K562 (cell line): ENCODE measurements at regions not wholly inside any gene's neighbourhood (a gene's known extent, or its start where the extent isn't known, plus 50 kb on each side); places are given as distances from the start of the nearest gene placed in this dataset.
"Not testable (repeated sequence)": the region's sequence is repeated elsewhere in the genome, so short reads cannot be mapped to it uniquely, and the experiment has no call there.

Experiments used
- ATAC-seq: fragments of 200-7000 bp; cut with Tn5 transposase; 3 replicates; pipeline ENCODE4 v1.9.1; 2020; ENCODE audit warnings: moderate library complexity
- BruUV-seq: library from RNA; stranded (reverse); fragments of 400-500 nt; replicated peaks from 2 replicates; lab custom pipeline; 2021; lab: Mats Ljungman, UMichigan
- CTCF ChIA-PET: fragments of 300-600 bp; formaldehyde crosslinking; extraction: SDS; loops from one replicate; lab custom pipeline; 2021; ENCODE audit warnings: low intra/inter-chr PET ratio; lab: Yijun Ruan, JAX
- POLR2A ChIA-PET: fragments of 300-600, 350-650 bp; sonication (Branson Sonifier 250); formaldehyde crosslinking; extraction: SDS; loops from one replicate; lab custom pipeline; 2021; ENCODE audit warnings: antibody characterized with exemption, inconsistent platforms; lab: Yijun Ruan, JAX
- DNase-seq, 4 experiments: peaks; one replicate each; pipeline versions ENCODE4 v3.0.0 to v3.0.0-alpha.2; 2011 to 2018; ENCODE audit warnings: low spot score in 3 of 4, mixed read lengths in 3 of 4; ENCODE audit errors: extremely low read depth in 1 of 4
- FAIRE-seq: peaks from 2 replicates; lab custom pipeline; 2011; peaks lifted over from hg19 to GRCh38; lab: Jason Lieb, UNC
- H2AFZ ChIP-seq: 2 replicates; pipeline ENCODE4 v1.6.0; 2011; ENCODE audit warnings: low read depth, low read length, control low read depth, inconsistent platforms
- H3K27ac ChIP-seq: fragments of 200-600 bp; 3 replicates; pipeline ENCODE4 v1.8.0; 2011; ENCODE audit warnings: low read depth, mild to moderate bottlenecking, control low read depth, inconsistent platforms, low read length, moderate library complexity, mixed read lengths; ENCODE audit errors: extremely low read depth
- H3K27me3 ChIP-seq, 2 experiments: fragments of 300-600 bp in 1 of 2; 2 replicates in 1 of 2; 3 replicates in 1 of 2; pipeline versions ENCODE4 v1.6.0 to v1.8.0; 2011; ENCODE audit warnings: inconsistent platforms in 2 of 2, low read length in 2 of 2, mild to moderate bottlenecking in 1 of 2, mixed read lengths in 1 of 2, moderate library complexity in 1 of 2; ENCODE audit not compliant: control insufficient read depth in 2 of 2, insufficient read depth in 2 of 2
- H3K36me3 ChIP-seq: fragments of 300-600 bp; 3 replicates; pipeline ENCODE4 v1.8.0; 2011; ENCODE audit warnings: mild to moderate bottlenecking, low read length, inconsistent platforms; ENCODE audit not compliant: control insufficient read depth, insufficient read depth
- H3K4me1 ChIP-seq, 2 experiments: fragments of 200-600 bp in 1 of 2; replicated peaks in 1 of 2; 2 replicates in 1 of 2; 3 replicates in 1 of 2; pipeline versions ENCODE4 v1.5.1 to v1.8.0; 2011; ENCODE audit warnings: inconsistent platforms in 2 of 2, low read length in 2 of 2, mild to moderate bottlenecking in 1 of 2, mixed read lengths in 1 of 2, moderate library complexity in 1 of 2; ENCODE audit not compliant: control insufficient read depth in 2 of 2, insufficient read depth in 2 of 2
- H3K4me2 ChIP-seq: 2 replicates; pipeline ENCODE4 v1.6.1; 2011; ENCODE audit warnings: low read length, control low read depth, inconsistent platforms, mixed read lengths; ENCODE audit not compliant: insufficient read depth
- H3K4me3 ChIP-seq: fragments of 200-600 bp; sonication (generic), shearing (Covaris generic); 2 replicates; pipeline ENCODE4 v1.5.1; 2016; ENCODE audit warnings: control low read depth, inconsistent platforms
- H3K79me2 ChIP-seq: fragments of 200-600 bp; 3 replicates; pipeline ENCODE4 v1.8.0; 2011; ENCODE audit warnings: low read length, inconsistent platforms; ENCODE audit not compliant: control insufficient read depth, insufficient read depth
- H3K9ac ChIP-seq, 2 experiments: 2 replicates each; pipeline versions ENCODE4 v1.6.0 to v1.6.1; 2011; ENCODE audit warnings: low read depth in 2 of 2, low read length in 2 of 2, control low read depth in 1 of 2, inconsistent platforms in 1 of 2, mild to moderate bottlenecking in 1 of 2, mixed read lengths in 1 of 2; ENCODE audit not compliant: insufficient read depth in 1 of 2
- H3K9me1 ChIP-seq: one replicate; pipeline ENCODE4 v1.6.0; 2011; ENCODE audit warnings: inconsistent platforms, mild to moderate bottlenecking, low read length, moderate library complexity; ENCODE audit not compliant: control insufficient read depth, insufficient read depth
- H3K9me3 ChIP-seq: replicated peaks from 2 replicates; pipeline ENCODE4 v1.5.1; 2011; ENCODE audit warnings: low read depth, low read length, inconsistent platforms; ENCODE audit not compliant: control insufficient read depth, insufficient read depth
- H4K20me1 ChIP-seq: replicated peaks from 2 replicates; pipeline ENCODE4 v1.6.1; 2011; ENCODE audit warnings: low read length, inconsistent platforms, mixed read lengths; ENCODE audit not compliant: control insufficient read depth, insufficient read depth
- BRCA1 ChIP-seq, 2 experiments: fragments of 450-650 bp in 1 of 2; sonication (generic) in 1 of 2; formaldehyde crosslinking in 1 of 2; IDR thresholded peaks; 2 replicates each; pipeline versions ENCODE4 v1.5.0 to v1.6.1; 2017 to 2020; ENCODE audit warnings: mild to moderate bottlenecking in 1 of 2, missing genetic modification reagents in 1 of 2
- CBFB ChIP-seq: sonication (generic); formaldehyde crosslinking; IDR thresholded peaks from 2 replicates; pipeline ENCODE4 v1.4.0; 2020; ENCODE audit warnings: mild to moderate bottlenecking, missing genetic modification reagents
- CTBP1 ChIP-seq: fragments of 450-650 bp; IDR thresholded peaks from 2 replicates; pipeline ENCODE4 v1.6.1; 2016; ENCODE audit warnings: borderline replicate concordance
- FIP1L1 ChIP-seq: fragments of 200-400 bp; formaldehyde crosslinking; IDR thresholded peaks from 2 replicates; pipeline ENCODE4 v1.6.1; 2018; ENCODE audit warnings: mild to moderate bottlenecking, low read depth, low read length; ENCODE audit not compliant: poor library complexity, severe bottlenecking
- FOXA3 ChIP-seq, 2 experiments: fragments of 450-650 bp in 1 of 2; sonication (generic) in 1 of 2; formaldehyde crosslinking; IDR thresholded peaks in 1 of 2; conservative IDR thresholded peaks in 1 of 2; 2 replicates each; pipeline versions ENCODE4 v1.4.0 to v1.8.0; 2020 to 2022; ENCODE audit warnings: mild to moderate bottlenecking in 2 of 2, missing genetic modification reagents in 1 of 2
- FOXP1 ChIP-seq: sonication (generic); formaldehyde crosslinking; IDR thresholded peaks from 2 replicates; pipeline ENCODE4 v1.8.0; 2022; ENCODE audit warnings: mild to moderate bottlenecking, missing genetic modification reagents
- HDAC1 ChIP-seq, 2 experiments: fragments of 450-650 bp; IDR thresholded peaks; 2 replicates each; pipeline ENCODE4 v1.6.1; 2016 to 2017; ENCODE audit warnings: inconsistent platforms in 1 of 2, mild to moderate bottlenecking in 1 of 2, moderate library complexity in 1 of 2
- NONO ChIP-seq, 2 experiments: fragments of 200-400 bp in 1 of 2; fragments of 450-650 bp in 1 of 2; formaldehyde crosslinking in 1 of 2; IDR thresholded peaks; 2 replicates each; pipeline ENCODE4 v1.6.1; 2017; ENCODE audit warnings: low read depth in 2 of 2, mild to moderate bottlenecking in 2 of 2, moderate library complexity in 2 of 2, low read length in 1 of 2
- NR1H2 ChIP-seq: sonication (generic); formaldehyde crosslinking; IDR thresholded peaks from 2 replicates; pipeline ENCODE4 v1.4.0; 2020; ENCODE audit warnings: mild to moderate bottlenecking, missing genetic modification reagents
- RFX7 ChIP-seq: fragments of 250-450 bp; sonication (Bioruptor Pico); IDR thresholded peaks from 2 replicates; pipeline ENCODE4 v1.5.1; 2021; ENCODE audit warnings: mild to moderate bottlenecking
- TCF3 ChIP-seq: sonication (generic); formaldehyde crosslinking; IDR thresholded peaks from 2 replicates; pipeline ENCODE4 v1.4.0; 2020; ENCODE audit warnings: mild to moderate bottlenecking, missing genetic modification reagents
- TFAP4 ChIP-seq: sonication (generic); formaldehyde crosslinking; IDR thresholded peaks from 2 replicates; pipeline ENCODE4 v1.8.0; 2022; ENCODE audit warnings: missing genetic modification reagents, mild to moderate bottlenecking, moderate library complexity, borderline replicate concordance
- THRAP3 ChIP-seq: fragments of 450-650 bp; IDR thresholded peaks from 2 replicates; pipeline ENCODE4 v1.6.1; 2016; ENCODE audit warnings: mild to moderate bottlenecking, inconsistent platforms, borderline replicate concordance
- ZNF12 ChIP-seq: sonication (generic); formaldehyde crosslinking; IDR thresholded peaks from 2 replicates; pipeline ENCODE4 v1.4.0; 2020; ENCODE audit warnings: mild to moderate bottlenecking, missing genetic modification reagents
- ZNF175 ChIP-seq: fragments of 200-800 bp; sonication (Bioruptor generic); IDR thresholded peaks from 2 replicates; pipeline ENCODE4 v1.6.1; 2016; ENCODE audit warnings: low read depth, mild to moderate bottlenecking, missing genetic modification characterization, missing compliant biosample characterization
- WGBS: fragments of 100-300 bp; shearing (Covaris generic); methylation state at CpG from one replicate; pipeline ENCODE4 v1.1.6; 2016; ENCODE audit warnings: low coverage, mixed read lengths; ENCODE audit not compliant: insufficient coverage; ENCODE audit errors: missing lambda C conversion rate; 5-methylcytosine and 5-hydroxymethylcytosine counted together
- in situ Hi-C: fragments of 300-500 bp; cut with MboI; formaldehyde crosslinking; loops from 4 replicates; pipeline ENCODE4 v1.15.0; 2018; ENCODE audit warnings: inconsistent platforms, mixed read lengths
- intact Hi-C: fragments of 100-400 bp; cut with micrococcal nuclease; formaldehyde crosslinking; loops from 2 replicates; pipeline ENCODE4 v1.14.2; 2022

- Histone ChIP-seq H3K4me3 (peak overlapping the region; percentile 72), H3K36me3 (peaks cover 49% of the 10 kb centered on the region), H3K27ac (peak overlapping the region; percentile 98), H2AFZ (peak overlapping the region; percentile 1; the same call in 1 of the 2 replicates), H3K9ac (peak overlapping the region; percentile 94 to 99), H4K20me1 (peaks cover 11% of the 10 kb centered on the region; the same call in 1 of the 2 replicates), H3K79me2 (peaks cover 97% of the 10 kb centered on the region), H3K4me2 (peak overlapping the region; percentile 93)
- H3K27me3 ChIP-seq; FAIRE-seq; H3K9me1 ChIP-seq; CTCF ChIA-PET; DNase-seq; H3K4me1 ChIP-seq; ATAC-seq; H3K9me3 ChIP-seq; TF ChIP-seq BRCA1 (IDR thresholded peaks at IDR 0.05): not testable (repeated sequence)
- 0% methylated on average over 14 of the region's 14 CpGs for WGBS
- intact Hi-C loops (loop anchor here (1.0 to 10.0 kb wide), 10 partner anchors 14 to 1099 kb away; a partner anchor contains a TSS), in situ Hi-C loops (loop anchor here (5.0 kb wide), 3 partner anchors 935 to 1100 kb away; a partner anchor contains a TSS)
- BruUV-seq, result TSS peak; percentile 43
- POLR2A ChIA-PET, result interaction anchor here (0.6 to 9.3 kb wide), 44 partner anchors 10 to 1106 kb away, joined by 3 to 726 read pairs (median 8); a partner anchor contains a TSS
- TF ChIP-seq BRCA1 (CRISPR knock-in tag; IDR thresholded peaks at IDR 0.05) (0 out of 2 replicates have a peak, but pooled peaks have one; percentile 64), ZNF175 (peak; percentile 15; the same call in 1 of the 2 replicates), FIP1L1 (peak; percentile 90), CTBP1 (peak; percentile 49; the same call in 1 of the 2 replicates), TFAP4 (CRISPR knock-in tag) (peak; percentile 47; the same call in 1 of the 2 replicates), RFX7 (0 out of 2 replicates have a peak, but pooled peaks have one; percentile 1), CBFB (CRISPR knock-in tag) (peak; percentile 84; the same call in 1 of the 2 replicates), THRAP3 (peak; percentile 97), TCF3 (CRISPR knock-in tag) (peak; percentile 47; the same call in 1 of the 2 replicates), FOXA3 (CRISPR knock-in tag; conservative IDR thresholded peaks at IDR 0.05 in 1 of 2, IDR thresholded peaks at IDR 0.05 in 1 of 2) (peak; percentile 77 to 97), NR1H2 (CRISPR knock-in tag) (0 out of 2 replicates have a peak, but pooled peaks have one; percentile 94), FOXP1 (CRISPR knock-in tag) (0 out of 2 replicates have a peak, but pooled peaks have one; percentile 54), HDAC1 (IDR thresholded peaks at IDR 0.05) (peak in 1 of 2 experiments; percentile 50; a peak in 1 of 4 replicates), NONO (IDR thresholded peaks at IDR 0.05; ENCODE audit: low read depth in 2 of 2, low read length in 1 of 2) (peak in 1 of 2 experiments; percentile 6; a peak in 1 of 4 replicates), ZNF12 (CRISPR knock-in tag) (0 out of 2 replicates have a peak, but pooled peaks have one; percentile 78)
Measured at GRCh38 chr6:27132282-27132531, 115.3 kb upstream of the PRSS16 start.
